Neural cell (in vitro differentiated cells): ENCODE measurements at regions not wholly inside any gene's neighbourhood (a gene's known extent, or its start where the extent isn't known, plus 50 kb on each side); places are given as distances from the start of the nearest gene placed in this dataset.

Experiments used
- H2AFZ ChIP-seq: fragments of 200-600, 300-800 bp; sonication (generic), shearing (Covaris generic); 2 replicates; pipeline ENCODE4 v1.6.0; 2014; ENCODE audit warnings: low read depth, mild to moderate bottlenecking, antibody characterized with exemption, low read length, moderate library complexity
- H3F3A ChIP-seq: fragments of 200-600 bp; shearing (Covaris generic); 2 replicates; pipeline ENCODE4 v1.6.1; 2016; ENCODE audit warnings: mild to moderate bottlenecking, moderate library complexity, mixed read lengths, antibody characterized with exemption, low read length; ENCODE audit not compliant: insufficient read depth, poor library complexity, severe bottlenecking
- H3K27ac ChIP-seq: fragments of 200-600, 300-800 bp; sonication (generic), shearing (Covaris generic); 2 replicates; pipeline ENCODE4 v1.5.1; 2014; ENCODE audit warnings: mild to moderate bottlenecking, low read length, moderate library complexity
- H3K27me3 ChIP-seq: fragments of 300-800, 200-600 bp; sonication (generic), shearing (Covaris generic); 2 replicates; pipeline ENCODE4 v1.6.0; 2014; ENCODE audit warnings: mild to moderate bottlenecking, low read depth, low read length, moderate library complexity; ENCODE audit not compliant: insufficient read depth
- H3K36me3 ChIP-seq: fragments of 300-800, 200-600 bp; sonication (generic), shearing (Covaris generic); 2 replicates; pipeline ENCODE4 v1.5.1; 2014; ENCODE audit warnings: mild to moderate bottlenecking, antibody characterized with exemption, low read length, moderate library complexity; ENCODE audit not compliant: insufficient read depth
- H3K4me2 ChIP-seq: fragments of 300-800, 200-600 bp; sonication (generic), shearing (Covaris generic); 2 replicates; pipeline ENCODE4 v1.6.0; 2014; ENCODE audit warnings: mild to moderate bottlenecking, low read length
- H3K4me3 ChIP-seq: fragments of 300-800, 200-600 bp; sonication (generic), shearing (Covaris generic); 2 replicates; pipeline ENCODE4 v1.5.1; 2014; ENCODE audit warnings: mild to moderate bottlenecking, low read length, moderate library complexity
- H3K79me2 ChIP-seq: fragments of 200-600 bp; shearing (Covaris generic); replicated peaks from 2 replicates; pipeline ENCODE4 v1.6.0; 2014; ENCODE audit warnings: mild to moderate bottlenecking, low read length, moderate library complexity; ENCODE audit not compliant: insufficient read depth
- H3K9ac ChIP-seq: fragments of 300-800, 200-600 bp; sonication (generic), shearing (Covaris generic); 2 replicates; pipeline ENCODE4 v1.6.1; 2016; ENCODE audit warnings: mild to moderate bottlenecking, low read length, mixed read lengths
- H3K9me2 ChIP-seq: fragments of 200-600 bp; shearing (Covaris generic); 2 replicates; pipeline ENCODE4 v1.6.1; 2016; ENCODE audit warnings: mild to moderate bottlenecking, low read length, mixed read lengths; ENCODE audit not compliant: insufficient read depth
- H3K9me3 ChIP-seq: fragments of 200-600, 300-800 bp; sonication (generic), shearing (Covaris generic); 2 replicates; pipeline ENCODE4 v1.6.1; 2016; ENCODE audit warnings: mild to moderate bottlenecking, mixed run types, low read length, moderate library complexity, mixed read lengths
- H4K20me1 ChIP-seq: fragments of 200-600 bp; shearing (Covaris generic); 2 replicates; pipeline ENCODE4 v1.6.1; 2016; ENCODE audit warnings: mild to moderate bottlenecking, mixed run types; ENCODE audit not compliant: insufficient read depth
- EP300 ChIP-seq: fragments of 450-650 bp; conservative IDR thresholded peaks from 2 replicates; pipeline ENCODE4 v1.6.1; 2014; ENCODE audit warnings: antibody characterized with exemption, mild to moderate bottlenecking, moderate library complexity; ENCODE audit not compliant: poor library complexity, severe bottlenecking
- EZH2 ChIP-seq: fragments of 200-600, 300-800 bp; shearing (Covaris generic), sonication (generic); IDR thresholded peaks from 2 replicates; pipeline ENCODE4 v1.6.1; 2014; ENCODE audit warnings: antibody characterized with exemption, low read length, borderline replicate concordance, mild to moderate bottlenecking; ENCODE audit not compliant: insufficient read depth, poor library complexity, severe bottlenecking
- MXI1 ChIP-seq: fragments of 450-650 bp; conservative IDR thresholded peaks from 2 replicates; pipeline ENCODE4 v1.6.1; 2014; ENCODE audit warnings: antibody characterized with exemption, mild to moderate bottlenecking; ENCODE audit not compliant: poor library complexity, severe bottlenecking
- POLR2AphosphoS5 ChIP-seq: IDR thresholded peaks from 2 replicates; pipeline ENCODE4 v1.6.1; 2012
- RAD21 ChIP-seq: fragments of 450-650 bp; conservative IDR thresholded peaks from 2 replicates; pipeline ENCODE4 v1.6.1; 2014; ENCODE audit warnings: antibody characterized with exemption, mild to moderate bottlenecking, moderate library complexity
- REST ChIP-seq: IDR thresholded peaks from 2 replicates; pipeline ENCODE4 v1.6.1; 2012; ENCODE audit warnings: borderline replicate concordance
- SMC3 ChIP-seq: fragments of 450-650 bp; conservative IDR thresholded peaks from 2 replicates; pipeline ENCODE4 v1.6.1; 2014; ENCODE audit warnings: antibody characterized with exemption, mild to moderate bottlenecking, moderate library complexity; ENCODE audit not compliant: poor library complexity
- TAF1 ChIP-seq: IDR thresholded peaks from 2 replicates; pipeline ENCODE4 v1.6.1; 2012; ENCODE audit warnings: low read depth
- TF ChIP-seq, protein P1 (sequence below): fragments of 450-650 bp; IDR thresholded peaks from 2 replicates; pipeline ENCODE4 v1.5.1; 2014; ENCODE audit warnings: antibody characterized with exemption, mild to moderate bottlenecking, moderate library complexity; ENCODE audit not compliant: poor library complexity, severe bottlenecking

DNA sequence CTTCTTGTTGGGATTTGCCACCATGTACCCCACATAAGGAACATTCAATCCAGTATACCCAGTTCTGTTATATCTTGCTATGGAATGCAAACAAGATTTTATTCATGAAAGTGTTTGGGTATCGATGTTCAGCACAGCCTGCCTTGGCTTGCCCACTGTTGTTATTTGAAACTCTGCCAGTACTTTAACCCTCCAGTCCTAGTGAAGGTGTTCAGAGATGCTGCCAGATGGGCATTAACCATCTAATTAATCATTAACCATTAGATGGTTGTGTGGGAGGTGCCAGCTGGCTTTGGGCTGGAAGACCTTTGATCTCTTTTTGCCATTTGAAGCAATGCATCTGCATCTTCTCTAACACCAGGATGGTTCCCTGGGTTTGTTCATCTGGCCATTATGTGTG is 363.0 kb downstream of the SH2D4B start:
- H3K4me3 ChIP-seq = no peak overlapping the region
- no peak overlapping the region for H3K4me2 ChIP-seq
- no peaks in the 10 kb centered on the region for H3F3A ChIP-seq
- TF ChIP-seq, protein P1, sequence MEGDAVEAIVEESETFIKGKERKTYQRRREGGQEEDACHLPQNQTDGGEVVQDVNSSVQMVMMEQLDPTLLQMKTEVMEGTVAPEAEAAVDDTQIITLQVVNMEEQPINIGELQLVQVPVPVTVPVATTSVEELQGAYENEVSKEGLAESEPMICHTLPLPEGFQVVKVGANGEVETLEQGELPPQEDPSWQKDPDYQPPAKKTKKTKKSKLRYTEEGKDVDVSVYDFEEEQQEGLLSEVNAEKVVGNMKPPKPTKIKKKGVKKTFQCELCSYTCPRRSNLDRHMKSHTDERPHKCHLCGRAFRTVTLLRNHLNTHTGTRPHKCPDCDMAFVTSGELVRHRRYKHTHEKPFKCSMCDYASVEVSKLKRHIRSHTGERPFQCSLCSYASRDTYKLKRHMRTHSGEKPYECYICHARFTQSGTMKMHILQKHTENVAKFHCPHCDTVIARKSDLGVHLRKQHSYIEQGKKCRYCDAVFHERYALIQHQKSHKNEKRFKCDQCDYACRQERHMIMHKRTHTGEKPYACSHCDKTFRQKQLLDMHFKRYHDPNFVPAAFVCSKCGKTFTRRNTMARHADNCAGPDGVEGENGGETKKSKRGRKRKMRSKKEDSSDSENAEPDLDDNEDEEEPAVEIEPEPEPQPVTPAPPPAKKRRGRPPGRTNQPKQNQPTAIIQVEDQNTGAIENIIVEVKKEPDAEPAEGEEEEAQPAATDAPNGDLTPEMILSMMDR = no peak
- TF ChIP-seq REST (no peak), POLR2AphosphoS5 (no peak), SMC3 (no peak), MXI1 (no peak)
- no peak overlapping the region for H2AFZ ChIP-seq
- no peaks in the 10 kb centered on the region for H3K27me3 ChIP-seq
- no peaks in the 10 kb centered on the region for H3K36me3 ChIP-seq
- no peak overlapping the region for H3K27ac ChIP-seq
- no peak overlapping the region for H3K9ac ChIP-seq
- H3K9me2 ChIP-seq = no peaks in the 10 kb centered on the region
- H4K20me1 ChIP-seq = no peaks in the 10 kb centered on the region
- no peaks in the 10 kb centered on the region for H3K79me2 ChIP-seq
- H3K9me3 ChIP-seq = no peaks in the 10 kb centered on the region

- Histone ChIP-seq H3K79me2 (no peaks in the 10 kb centered on the region), H3K4me3 (no peak overlapping the region), H3K9ac (no peak overlapping the region), H3K9me3 (no peaks in the 10 kb centered on the region), H3K4me2 (no peak overlapping the region), H3K27ac (no peak overlapping the region), H3K36me3 (no peaks in the 10 kb centered on the region), H3K9me2 (no peaks in the 10 kb centered on the region), H3F3A (no peaks in the 10 kb centered on the region), H4K20me1 (no peaks in the 10 kb centered on the region), H2AFZ (no peak overlapping the region), H3K27me3 (no peaks in the 10 kb centered on the region)
- TF ChIP-seq SMC3 = no peak
- no peak for TF ChIP-seq EP300
- TF ChIP-seq RAD21 = no peak
- TF ChIP-seq POLR2AphosphoS5 = no peak
- no peak for TF ChIP-seq EZH2
- no peak for TF ChIP-seq TAF1
- TF ChIP-seq REST = no peak
- TF ChIP-seq MXI1 = no peak
Measured at GRCh38 chr10:80908611-80909010, 370.9 kb downstream of the SH2D4B start.
